ENCODE measurements at regions not wholly inside any gene's neighbourhood (a gene's known extent, or its start where the extent isn't known, plus 50 kb on each side); places are given as distances from the start of the nearest gene placed in this dataset.

GRCh38 chr14:66111891-66112290 lies 374.3 kb upstream of the CCDC196 start:
- TF ChIP-seq TCF4 (CRISPR knock-in tag; IDR thresholded peaks at IDR 0.05; ENCODE audit: borderline replicate concordance) = no peak
- TF ChIP-seq CSRNP3 (CRISPR knock-in tag; IDR thresholded peaks at IDR 0.05) = no peak
- no peak for TF ChIP-seq ZNF70 (CRISPR knock-in tag; IDR thresholded peaks at IDR 0.05)
- TF ChIP-seq PATZ1 (CRISPR knock-in tag; IDR thresholded peaks at IDR 0.05; ENCODE audit: borderline replicate concordance) = no peak
- TF ChIP-seq OSR1 (CRISPR knock-in tag; IDR thresholded peaks at IDR 0.05) = no peak
- TF ChIP-seq ZNF565 (CRISPR knock-in tag; conservative IDR thresholded peaks at IDR 0.05; ENCODE audit: low read depth) = no peak
- no peak for TF ChIP-seq PPARA (CRISPR knock-in tag; IDR thresholded peaks at IDR 0.05; ENCODE audit: borderline replicate concordance)
- no peak for TF ChIP-seq POU6F1 (CRISPR knock-in tag; IDR thresholded peaks at IDR 0.05; ENCODE audit: borderline replicate concordance, low read depth)
- no peak for TF ChIP-seq ZNF8 (CRISPR knock-in tag; IDR thresholded peaks at IDR 0.05)
- TF ChIP-seq ZFP3 (CRISPR knock-in tag; IDR thresholded peaks at IDR 0.05) = no peak
- no peak for TF ChIP-seq CSDC2 (CRISPR knock-in tag; IDR thresholded peaks at IDR 0.05)
- no peak for TF ChIP-seq ZFP30 (CRISPR knock-in tag; IDR thresholded peaks at IDR 0.05)
- TF ChIP-seq TOX (CRISPR knock-in tag; IDR thresholded peaks at IDR 0.05; ENCODE audit: borderline replicate concordance) = no peak
- no peak for TF ChIP-seq SNAI2 (CRISPR knock-in tag; IDR thresholded peaks at IDR 0.05)
- TF ChIP-seq RARB (CRISPR knock-in tag; IDR thresholded peaks at IDR 0.05) = no peak
- TF ChIP-seq ESRRG (CRISPR knock-in tag; IDR thresholded peaks at IDR 0.05) = no peak
- no peak for TF ChIP-seq CREB5 (CRISPR knock-in tag; IDR thresholded peaks at IDR 0.05; ENCODE audit: low read depth)
- TF ChIP-seq TSHZ2 (CRISPR knock-in tag; IDR thresholded peaks at IDR 0.05) = no peak
- TF ChIP-seq GLIS3 (CRISPR knock-in tag; IDR thresholded peaks at IDR 0.05) = no peak
- no peak for ATAC-seq

- TF ChIP-seq BACH2 (CRISPR knock-in tag; IDR thresholded peaks at IDR 0.05; ENCODE audit: borderline replicate concordance) (no peak), ZFP30 (CRISPR knock-in tag; IDR thresholded peaks at IDR 0.05) (no peak), ZNF565 (CRISPR knock-in tag; conservative IDR thresholded peaks at IDR 0.05; ENCODE audit: low read depth) (no peak), PATZ1 (CRISPR knock-in tag; IDR thresholded peaks at IDR 0.05; ENCODE audit: borderline replicate concordance) (no peak), ZC3H10 (CRISPR knock-in tag; IDR thresholded peaks at IDR 0.05) (no peak), ARNTL (CRISPR knock-in tag; IDR thresholded peaks at IDR 0.05; ENCODE audit: borderline replicate concordance, low read depth) (no peak), CSDC2 (CRISPR knock-in tag; IDR thresholded peaks at IDR 0.05) (no peak), ZFP3 (CRISPR knock-in tag; IDR thresholded peaks at IDR 0.05) (no peak), TOX (CRISPR knock-in tag; IDR thresholded peaks at IDR 0.05; ENCODE audit: borderline replicate concordance) (no peak), TCF4 (CRISPR knock-in tag; IDR thresholded peaks at IDR 0.05; ENCODE audit: borderline replicate concordance) (no peak), GLIS3 (CRISPR knock-in tag; IDR thresholded peaks at IDR 0.05) (no peak), ZNF70 (CRISPR knock-in tag; IDR thresholded peaks at IDR 0.05) (no peak), ZNF8 (CRISPR knock-in tag; IDR thresholded peaks at IDR 0.05) (no peak), RARB (CRISPR knock-in tag; IDR thresholded peaks at IDR 0.05) (no peak), CREB5 (CRISPR knock-in tag; IDR thresholded peaks at IDR 0.05; ENCODE audit: low read depth) (no peak), CSRNP3 (CRISPR knock-in tag; IDR thresholded peaks at IDR 0.05) (no peak), OSR1 (CRISPR knock-in tag; IDR thresholded peaks at IDR 0.05) (no peak), ISL1 (CRISPR knock-in tag; IDR thresholded peaks at IDR 0.05) (no peak), SNAI2 (CRISPR knock-in tag; IDR thresholded peaks at IDR 0.05) (no peak)
- ATAC-seq = no peak
These were observed 372.1 kb upstream of the CCDC196 start for GRCh38 chr14:66114071-66114470.

Measured in SK-N-SH treated with all-trans-retinoic acid at 6 μM for 48 hours (cell line).